ENCODE measurements at regions not wholly inside any gene's neighbourhood (a gene's known extent, or its start where the extent isn't known, plus 50 kb on each side); places are given as distances from the start of the nearest gene placed in this dataset.

GRCh38 chr1:57879700-57880099 is 455.8 kb upstream of the DAB1 start:
- BruUV-seq (replicated peaks): no TSS peak
- intact Hi-C loops (cut with micrococcal nuclease; ENCODE audit: unreplicated experiment): no loop called here
- Histone ChIP-seq H3K27me3 (replicated peaks; ENCODE audit: insufficient read depth, low read depth, low read length, poor library complexity) (no peaks in the 10 kb centered on the region), H3K4me1 (ENCODE audit: insufficient read depth, low read length, poor library complexity, severe bottlenecking) (peaks cover 17% of the 10 kb centered on the region), H3K9me3 (ENCODE audit: low read depth, low read length, poor library complexity, severe bottlenecking) (no peaks in the 10 kb centered on the region), H3K27ac (ENCODE audit: low read depth, low read length, poor library complexity, severe bottlenecking) (no peak overlapping the region), H3K36me3 (ENCODE audit: insufficient read depth, low read length, poor library complexity, severe bottlenecking) (no peaks in the 10 kb centered on the region), H3K4me3 (ENCODE audit: low read depth, low read length, poor library complexity, severe bottlenecking) (no peak overlapping the region)
- POLR2A ChIA-PET (ENCODE audit: low non-redundant PET): no interaction called here
- TF ChIP-seq CTCF (conservative IDR thresholded peaks at IDR 0.05; ENCODE audit: low read depth, low read length) (no peak), EZH2 (IDR thresholded peaks at IDR 0.05; ENCODE audit: borderline replicate concordance, low read depth, low read length, poor library complexity, severe bottlenecking) (no peak)
- CTCF ChIA-PET: no interaction called here
- no peak for DNase-seq (ENCODE audit: low spot score)

GRCh38 chr1:57874418-57874877 is 450.6 kb upstream of the DAB1 start:
- Histone ChIP-seq H3K4me1 (ENCODE audit: insufficient read depth, low read length, poor library complexity, severe bottlenecking) (no peaks in the 10 kb centered on the region), H3K4me3 (ENCODE audit: low read depth, low read length, poor library complexity, severe bottlenecking) (no peak overlapping the region), H3K27ac (ENCODE audit: low read depth, low read length, poor library complexity, severe bottlenecking) (no peak overlapping the region), H3K27me3 (replicated peaks; ENCODE audit: insufficient read depth, low read depth, low read length, poor library complexity) (no peaks in the 10 kb centered on the region), H3K36me3 (ENCODE audit: insufficient read depth, low read length, poor library complexity, severe bottlenecking) (no peaks in the 10 kb centered on the region), H3K9me3 (ENCODE audit: low read depth, low read length, poor library complexity, severe bottlenecking) (no peaks in the 10 kb centered on the region)
- BruUV-seq (replicated peaks): no TSS peak
- TF ChIP-seq EZH2 (IDR thresholded peaks at IDR 0.05; ENCODE audit: borderline replicate concordance, low read depth, low read length, poor library complexity, severe bottlenecking) (no peak), CTCF (conservative IDR thresholded peaks at IDR 0.05; ENCODE audit: low read depth, low read length) (no peak)
- intact Hi-C loops (cut with micrococcal nuclease; ENCODE audit: unreplicated experiment): no loop called here
- ChIA-PET POLR2A (ENCODE audit: low non-redundant PET) (no interaction called here), CTCF (no interaction called here)
- no peak for DNase-seq (ENCODE audit: low spot score)

GRCh38 chr1:57872913-57873312 is 449.1 kb upstream of the DAB1 start:
- ChIA-PET CTCF (no interaction called here), POLR2A (ENCODE audit: low non-redundant PET) (no interaction called here)
- Histone ChIP-seq H3K9me3 (ENCODE audit: low read depth, low read length, poor library complexity, severe bottlenecking) (no peaks in the 10 kb centered on the region), H3K27me3 (replicated peaks; ENCODE audit: insufficient read depth, low read depth, low read length, poor library complexity) (no peaks in the 10 kb centered on the region), H3K4me3 (ENCODE audit: low read depth, low read length, poor library complexity, severe bottlenecking) (no peak overlapping the region), H3K27ac (ENCODE audit: low read depth, low read length, poor library complexity, severe bottlenecking) (no peak overlapping the region), H3K4me1 (ENCODE audit: insufficient read depth, low read length, poor library complexity, severe bottlenecking) (no peaks in the 10 kb centered on the region), H3K36me3 (ENCODE audit: insufficient read depth, low read length, poor library complexity, severe bottlenecking) (no peaks in the 10 kb centered on the region)
- intact Hi-C loops (cut with micrococcal nuclease; ENCODE audit: unreplicated experiment): no loop called here
- BruUV-seq (replicated peaks): no TSS peak
- DNase-seq (ENCODE audit: low spot score): no peak
- no peak for TF ChIP-seq EZH2 (IDR thresholded peaks at IDR 0.05; ENCODE audit: borderline replicate concordance, low read depth, low read length, poor library complexity, severe bottlenecking)
- TF ChIP-seq CTCF (conservative IDR thresholded peaks at IDR 0.05; ENCODE audit: low read depth, low read length): no peak
